Adipocyte (in vitro differentiated cells): ENCODE measurements at regions not wholly inside any gene's neighbourhood (a gene's known extent, or its start where the extent isn't known, plus 50 kb on each side); places are given as distances from the start of the nearest gene placed in this dataset.

ENCODE experiments used
- DNase-seq: peaks from one replicate; pipeline ENCODE4 v3.0.0-alpha.2; 2015; ENCODE audit warnings: low read depth
- H3K27me3 ChIP-seq: replicated peaks from 2 replicates; pipeline ENCODE4 v1.7.0; 2013; ENCODE audit warnings: mild to moderate bottlenecking, low read length, moderate library complexity; ENCODE audit not compliant: control insufficient read depth, insufficient read depth
- H3K36me3 ChIP-seq: 2 replicates; pipeline ENCODE4 v1.7.0; 2013; ENCODE audit warnings: low read length, mild to moderate bottlenecking, moderate library complexity; ENCODE audit not compliant: control insufficient read depth, insufficient read depth, severe bottlenecking
- H3K4me1 ChIP-seq: 2 replicates; pipeline ENCODE4 v1.7.0; 2013; ENCODE audit warnings: mild to moderate bottlenecking, low read length, moderate library complexity; ENCODE audit not compliant: control insufficient read depth, insufficient read depth
- H3K4me3 ChIP-seq: 2 replicates; pipeline ENCODE4 v1.7.0; 2013; ENCODE audit warnings: mild to moderate bottlenecking, low read length, moderate library complexity
- H3K9ac ChIP-seq: 2 replicates; pipeline ENCODE4 v1.7.0; 2013; ENCODE audit warnings: mild to moderate bottlenecking, low read length, moderate library complexity
- H3K9me3 ChIP-seq: 2 replicates; pipeline ENCODE4 v1.7.0; 2013; ENCODE audit warnings: mild to moderate bottlenecking, low read length, moderate library complexity; ENCODE audit not compliant: control insufficient read depth

DNA sequence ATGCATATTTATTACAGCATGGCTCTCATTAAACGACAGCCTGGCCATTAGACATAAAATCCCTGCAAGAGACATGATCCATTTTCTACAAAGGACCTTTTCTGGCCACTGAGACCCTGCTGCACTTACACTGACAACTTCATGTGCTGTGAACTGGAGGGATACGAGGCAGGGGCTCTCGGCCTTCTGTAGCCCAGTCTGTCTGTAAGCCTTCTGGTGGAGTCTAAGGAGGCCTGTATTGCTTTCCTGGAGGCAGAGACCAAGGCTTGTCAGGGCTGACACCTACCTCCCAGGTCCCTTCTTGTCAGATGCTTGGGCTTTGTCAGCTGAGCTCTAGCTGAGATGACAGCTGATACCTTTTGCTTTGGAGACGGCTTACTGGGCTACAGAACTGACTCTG lies 776.9 kb upstream of the ARPP21 start:
- no peak for DNase-seq
- Histone ChIP-seq H3K36me3 (no peaks in the 10 kb centered on the region), H3K9me3 (no peaks in the 10 kb centered on the region), H3K27me3 (no peaks in the 10 kb centered on the region), H3K9ac (no peak overlapping the region), H3K4me1 (no peaks in the 10 kb centered on the region), H3K4me3 (no peak overlapping the region)

DNA sequence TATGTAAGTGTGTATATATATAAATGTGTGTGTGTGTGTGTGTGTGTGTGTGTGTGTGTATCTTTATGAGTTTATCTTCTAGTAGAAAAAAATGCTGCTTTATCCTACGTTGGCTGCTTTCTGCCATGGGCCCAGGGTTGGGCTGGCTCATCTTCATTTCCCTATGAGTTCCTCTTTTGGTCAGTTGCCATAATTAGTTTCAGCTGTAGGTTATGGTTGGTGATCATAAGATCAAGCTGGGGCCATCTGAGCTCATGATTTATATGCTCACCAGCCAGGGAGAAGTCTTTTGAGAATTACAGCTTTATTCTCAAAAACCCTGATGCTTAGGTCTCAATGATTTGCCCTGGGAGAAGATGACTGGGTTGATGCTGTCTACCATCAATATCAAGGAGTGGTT lies 775.8 kb upstream of the ARPP21 start:
- H3K27me3 ChIP-seq, result no peaks in the 10 kb centered on the region
- no peaks in the 10 kb centered on the region for H3K4me1 ChIP-seq
- H3K9me3 ChIP-seq, result no peaks in the 10 kb centered on the region

DNA sequence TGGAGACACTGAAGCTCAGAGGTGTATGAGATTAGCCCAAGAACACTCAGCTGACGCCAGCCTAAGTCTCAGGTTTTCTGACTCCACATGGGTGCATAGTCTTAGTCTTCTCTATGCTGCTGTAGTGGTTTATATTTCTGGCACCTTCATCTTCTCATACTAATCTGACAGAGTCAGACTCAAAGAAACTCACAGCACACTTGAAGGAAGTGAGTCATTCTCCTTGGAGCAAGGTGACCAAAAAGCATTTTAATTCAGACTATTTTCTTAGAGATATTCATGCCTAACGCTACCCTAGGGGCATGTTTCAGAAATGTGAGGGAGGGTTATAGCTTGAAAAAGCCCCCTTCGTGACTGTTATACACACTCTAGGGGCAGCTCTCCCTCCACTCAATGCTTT lies 775.3 kb upstream of the ARPP21 start:
- no peaks in the 10 kb centered on the region for H3K4me1 ChIP-seq
- no peaks in the 10 kb centered on the region for H3K27me3 ChIP-seq
- H3K9me3 ChIP-seq, result no peaks in the 10 kb centered on the region
- no peaks in the 10 kb centered on the region for H3K36me3 ChIP-seq
- H3K9ac ChIP-seq, result no peak overlapping the region
- H3K4me3 ChIP-seq, result no peak overlapping the region
- DNase-seq, result peak; percentile 44

More for the DNA sequence above, 775.8 kb upstream of the ARPP21 start:
- no peak overlapping the region for H3K4me3 ChIP-seq
- no peaks in the 10 kb centered on the region for H3K36me3 ChIP-seq
- peak; percentile 48 for DNase-seq
- no peak overlapping the region for H3K9ac ChIP-seq

DNA sequence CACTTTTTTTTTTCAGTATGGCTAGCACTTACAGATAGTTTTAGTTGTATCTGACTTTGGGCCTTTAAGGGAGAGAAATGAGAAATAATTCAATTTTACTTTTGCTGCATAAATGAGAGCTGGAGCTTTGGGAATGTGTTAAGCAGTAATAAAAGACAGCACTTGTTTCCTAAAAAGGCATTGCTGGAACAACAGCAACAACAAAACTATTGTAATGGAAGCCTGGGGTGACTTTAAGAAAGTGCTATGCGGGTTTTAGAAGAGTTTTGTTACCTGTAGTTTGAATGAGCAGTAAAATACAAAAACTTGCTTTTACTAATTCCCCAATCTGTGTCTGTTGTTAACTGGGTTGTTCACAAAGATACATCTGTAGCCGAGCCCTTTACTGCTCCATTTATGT lies 774.0 kb upstream of the ARPP21 start:
- H3K4me3 ChIP-seq, result no peak overlapping the region
- H3K4me1 ChIP-seq, result no peaks in the 10 kb centered on the region
- H3K9me3 ChIP-seq, result no peaks in the 10 kb centered on the region
- H3K36me3 ChIP-seq, result no peaks in the 10 kb centered on the region
- no peaks in the 10 kb centered on the region for H3K27me3 ChIP-seq
- H3K9ac ChIP-seq, result no peak overlapping the region
- DNase-seq, result no peak

DNA sequence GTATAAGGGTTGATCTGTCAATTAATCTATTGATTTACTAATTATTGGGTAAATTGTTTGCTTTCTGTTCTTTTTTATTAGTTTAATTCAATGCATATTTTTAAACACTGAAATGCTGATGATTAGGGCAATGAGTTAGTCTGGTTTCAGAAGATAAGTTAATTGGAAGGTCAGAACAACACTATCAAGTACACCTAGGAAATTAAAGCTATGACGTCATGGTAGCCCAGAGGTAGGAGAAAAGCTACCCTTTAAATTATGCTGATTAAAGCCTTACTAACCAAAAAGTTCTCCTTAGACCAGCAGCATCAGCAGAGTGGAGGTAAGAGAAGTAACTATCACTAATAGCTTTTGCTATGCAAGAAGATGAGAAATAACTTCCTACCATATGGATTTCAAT lies 770.4 kb upstream of the ARPP21 start:
- no peaks in the 10 kb centered on the region for H3K27me3 ChIP-seq
- no peak for DNase-seq
- no peaks in the 10 kb centered on the region for H3K4me1 ChIP-seq
- no peak overlapping the region for H3K9ac ChIP-seq
- H3K36me3 ChIP-seq, result no peaks in the 10 kb centered on the region
- H3K9me3 ChIP-seq, result no peaks in the 10 kb centered on the region
- no peak overlapping the region for H3K4me3 ChIP-seq

DNA sequence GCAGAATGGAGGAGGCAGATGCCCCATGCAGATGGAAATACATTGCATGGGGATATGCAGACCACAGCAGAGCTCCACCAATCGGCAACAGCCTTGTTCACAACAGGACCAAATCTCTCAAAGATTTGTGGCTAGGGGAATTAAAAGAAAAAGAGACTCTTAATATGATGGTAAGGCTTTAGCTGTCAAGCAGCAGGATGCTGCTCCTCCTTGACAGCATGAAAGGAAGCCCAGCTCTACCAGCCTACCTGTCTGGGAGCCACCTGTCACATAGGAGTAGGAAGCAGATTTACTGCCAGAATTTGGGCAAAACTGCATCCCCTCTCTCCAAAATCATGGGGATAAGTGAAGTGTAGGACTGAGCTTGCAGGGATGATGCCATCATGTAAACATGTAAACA lies 769.6 kb upstream of the ARPP21 start:
- Histone ChIP-seq H3K27me3 (no peaks in the 10 kb centered on the region), H3K36me3 (no peaks in the 10 kb centered on the region), H3K9me3 (no peaks in the 10 kb centered on the region), H3K4me3 (no peak overlapping the region), H3K9ac (no peak overlapping the region), H3K4me1 (no peaks in the 10 kb centered on the region)
- DNase-seq, result no peak

DNA sequence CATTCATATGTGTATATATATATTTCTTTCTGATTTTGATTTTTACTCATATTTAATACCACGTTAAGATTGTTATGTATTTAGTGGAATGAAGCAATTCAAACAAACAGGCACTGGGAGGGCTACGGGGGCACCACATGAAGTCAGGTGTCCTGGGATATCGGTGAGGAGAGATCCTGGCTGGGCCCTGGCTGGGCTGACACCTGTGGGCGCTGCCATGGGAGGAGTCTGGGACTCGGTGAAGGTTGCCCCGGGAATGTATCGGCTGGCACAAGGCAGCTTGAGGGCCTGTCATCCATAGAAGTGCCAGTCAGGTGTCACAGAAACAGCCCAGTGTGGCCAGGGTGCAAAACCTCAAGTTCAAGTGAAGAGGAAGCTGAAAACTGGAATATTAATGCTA lies 766.9 kb upstream of the ARPP21 start:
- Histone ChIP-seq H3K36me3 (no peaks in the 10 kb centered on the region), H3K4me1 (no peaks in the 10 kb centered on the region), H3K27me3 (no peaks in the 10 kb centered on the region), H3K9me3 (no peaks in the 10 kb centered on the region), H3K9ac (no peak overlapping the region), H3K4me3 (no peak overlapping the region)
- DNase-seq, result no peak

DNA sequence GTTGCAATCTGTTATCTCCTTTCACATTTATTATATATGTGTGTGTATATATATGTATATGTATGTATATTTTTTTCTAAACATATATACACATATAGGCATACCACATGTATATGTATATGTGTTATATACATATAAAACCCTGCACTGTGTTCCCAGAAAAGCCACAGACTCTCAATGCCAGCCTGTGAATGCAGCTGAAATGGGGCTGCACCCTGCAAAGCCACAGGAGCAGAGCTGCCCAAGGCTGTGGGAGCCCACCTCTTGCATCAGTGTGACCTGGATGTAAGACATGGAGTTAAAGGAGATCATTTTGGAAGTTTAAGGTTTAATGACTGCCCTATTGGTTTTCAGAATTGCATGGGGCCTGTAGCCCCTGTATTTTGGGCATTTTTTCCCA lies 762.3 kb upstream of the ARPP21 start:
- Histone ChIP-seq H3K4me1 (peaks cover 7% of the 10 kb centered on the region), H3K9me3 (no peaks in the 10 kb centered on the region), H3K4me3 (no peak overlapping the region), H3K36me3 (no peaks in the 10 kb centered on the region), H3K27me3 (no peaks in the 10 kb centered on the region), H3K9ac (no peak overlapping the region)
- no peak for DNase-seq

DNA sequence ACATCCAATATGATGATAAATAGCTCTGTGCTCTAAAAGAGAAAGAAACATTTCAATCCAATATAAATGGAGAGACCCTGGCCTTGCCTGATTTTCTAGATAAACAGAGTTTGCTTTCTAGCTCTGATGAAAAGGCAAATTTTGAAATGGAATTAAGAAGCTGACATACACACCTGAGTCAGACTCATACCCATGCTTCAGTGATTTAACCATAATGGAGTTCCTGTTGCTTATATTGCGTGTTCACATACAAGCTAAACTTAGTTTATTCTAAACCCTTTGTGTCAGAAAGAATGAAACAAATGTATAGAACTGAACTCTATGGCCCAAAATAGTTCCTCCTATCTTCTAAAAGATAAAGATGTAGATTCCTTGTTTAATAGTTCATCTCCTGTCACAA lies 760.8 kb upstream of the ARPP21 start:
- no peak overlapping the region for H3K9ac ChIP-seq
- H3K27me3 ChIP-seq, result no peaks in the 10 kb centered on the region
- H3K4me1 ChIP-seq, result peaks cover 7% of the 10 kb centered on the region
- DNase-seq, result no peak
- H3K4me3 ChIP-seq, result no peak overlapping the region
- H3K36me3 ChIP-seq, result no peaks in the 10 kb centered on the region
- H3K9me3 ChIP-seq, result no peaks in the 10 kb centered on the region

DNA sequence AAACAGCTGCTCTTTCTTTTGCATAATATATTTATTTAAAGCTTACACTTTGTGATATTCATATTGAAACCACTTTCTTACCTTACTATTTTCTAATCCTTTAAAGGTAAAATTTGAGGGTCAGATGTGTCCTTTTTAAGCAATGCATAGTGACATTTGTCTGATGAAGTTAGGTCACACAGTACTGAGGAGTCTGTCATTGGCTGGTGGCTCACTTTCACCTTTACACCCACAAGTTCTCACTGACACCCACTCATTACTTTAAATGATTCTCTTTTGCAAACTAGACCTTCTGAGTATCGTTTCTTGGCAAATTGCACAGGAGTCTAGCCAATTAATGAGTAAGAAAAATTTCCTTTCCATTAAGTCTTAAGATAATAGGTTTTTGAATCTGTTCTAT lies 758.3 kb upstream of the ARPP21 start:
- Histone ChIP-seq H3K9ac (no peak overlapping the region), H3K27me3 (no peaks in the 10 kb centered on the region), H3K4me3 (no peak overlapping the region), H3K36me3 (no peaks in the 10 kb centered on the region), H3K4me1 (peaks cover 7% of the 10 kb centered on the region), H3K9me3 (no peaks in the 10 kb centered on the region)
- DNase-seq, result no peak

DNA sequence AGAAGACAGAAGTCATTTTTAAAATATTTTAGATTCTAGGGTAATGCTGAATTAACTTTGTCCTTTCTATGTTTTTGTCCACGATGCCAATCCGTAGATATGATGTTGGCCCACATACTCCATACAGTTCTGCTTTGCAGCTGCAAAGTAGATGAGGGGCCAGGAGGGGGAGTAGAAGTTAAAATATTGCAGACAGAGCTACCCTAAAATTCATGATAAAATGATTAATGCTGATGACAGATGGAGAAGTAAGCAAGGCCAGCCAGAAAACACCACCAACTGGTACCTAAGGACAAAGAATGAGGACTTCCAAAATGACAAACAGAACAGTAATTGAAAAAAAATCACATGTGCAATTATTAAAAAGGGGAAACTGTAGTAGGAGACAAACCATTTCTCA lies 756.6 kb upstream of the ARPP21 start:
- Histone ChIP-seq H3K4me1 (peaks cover 7% of the 10 kb centered on the region), H3K4me3 (no peak overlapping the region), H3K36me3 (no peaks in the 10 kb centered on the region), H3K9me3 (no peaks in the 10 kb centered on the region), H3K9ac (no peak overlapping the region), H3K27me3 (no peaks in the 10 kb centered on the region)
- DNase-seq, result peak; percentile 28

DNA sequence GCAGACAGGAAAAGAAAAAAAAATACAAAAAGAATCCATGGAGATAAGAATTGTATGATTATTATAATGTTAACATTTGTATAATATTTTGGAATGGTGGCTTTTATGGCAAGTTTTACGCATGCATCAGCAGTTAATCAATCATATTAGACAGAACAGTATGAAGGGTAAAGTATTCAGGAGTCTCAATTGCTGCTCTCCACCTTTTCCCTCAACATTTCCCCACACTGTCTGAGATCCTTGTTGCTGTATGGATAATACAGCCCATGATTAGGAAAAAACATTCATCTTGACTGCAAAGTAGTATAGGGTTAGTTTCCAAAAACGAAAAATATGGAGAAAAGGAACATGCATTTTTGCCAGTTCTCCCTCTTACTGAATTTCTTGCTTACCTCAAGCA lies 755.3 kb upstream of the ARPP21 start:
- Histone ChIP-seq H3K9ac (no peak overlapping the region), H3K27me3 (no peaks in the 10 kb centered on the region), H3K4me3 (no peak overlapping the region), H3K36me3 (no peaks in the 10 kb centered on the region), H3K9me3 (no peaks in the 10 kb centered on the region), H3K4me1 (peaks cover 7% of the 10 kb centered on the region)
- no peak for DNase-seq
